ENCODE measurements at regions not wholly inside any gene's neighbourhood (a gene's known extent, or its start where the extent isn't known, plus 50 kb on each side); places are given as distances from the start of the nearest gene placed in this dataset.
"Not testable (repeated sequence)": the region's sequence is repeated elsewhere in the genome, so short reads cannot be mapped to it uniquely, and the experiment has no call there.

GRCh38 chr1:47491341-47491753, 53.5 kb downstream of the FOXD2 start:
- H3K36me3 ChIP-seq (ENCODE audit: insufficient read depth, low read length) = no peaks in the 10 kb centered on the region

DNA sequence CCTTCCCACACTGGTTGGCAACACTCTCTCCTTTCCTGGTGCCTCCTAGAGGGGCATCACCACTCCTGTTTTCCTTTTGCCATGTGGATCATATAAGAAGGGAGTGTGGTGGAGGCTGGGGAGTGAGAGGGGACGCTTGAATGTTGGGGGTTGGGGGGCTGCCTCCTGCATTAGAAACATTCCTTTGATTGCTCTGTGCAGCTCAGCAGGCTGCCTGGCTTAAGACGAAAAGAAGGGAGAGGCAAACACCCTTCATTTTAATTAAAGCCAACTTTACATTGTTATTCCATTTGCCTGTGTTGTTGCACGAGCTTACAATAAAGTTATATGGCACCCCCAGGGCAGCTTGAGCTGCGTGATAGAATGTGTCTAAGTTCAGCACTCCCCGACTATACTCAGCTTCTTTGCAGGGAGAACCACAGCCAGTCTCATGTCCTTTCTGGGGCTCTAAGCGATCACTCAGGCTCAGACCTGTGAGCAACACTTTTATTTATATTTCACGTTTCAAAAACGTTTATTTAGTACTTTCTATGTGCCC, 57.4 kb downstream of the FOXD2 start:
- H2AFZ ChIP-seq (ENCODE audit: low read depth, low read length) = no peak overlapping the region
- H3K27me3 ChIP-seq (ENCODE audit: insufficient read depth, low read length) = peaks cover 9% of the 10 kb centered on the region
- no peaks in the 10 kb centered on the region for H3K4me1 ChIP-seq (ENCODE audit: insufficient read depth, low read length)
- no peaks in the 10 kb centered on the region for H3K9me3 ChIP-seq (ENCODE audit: low read length)
- H3K4me3 ChIP-seq (ENCODE audit: low read length) = no peak overlapping the region
- no peaks in the 10 kb centered on the region for H3K36me3 ChIP-seq (ENCODE audit: insufficient read depth, low read length)

More at GRCh38 chr1:47491341-47491753, 53.5 kb downstream of the FOXD2 start:
- H3K27me3 ChIP-seq (ENCODE audit: insufficient read depth, low read length) = peaks cover 9% of the 10 kb centered on the region
- H3K4me1 ChIP-seq (ENCODE audit: insufficient read depth, low read length) = no peaks in the 10 kb centered on the region
- no peak overlapping the region for H2AFZ ChIP-seq (ENCODE audit: low read depth, low read length)
- no peaks in the 10 kb centered on the region for H3K9me3 ChIP-seq (ENCODE audit: low read length)
- H3K4me3 ChIP-seq (ENCODE audit: low read length) = no peak overlapping the region

GRCh38 chr1:47498551-47498950, 60.7 kb downstream of the FOXD2 start:
- Histone ChIP-seq H3K9me3 (ENCODE audit: low read length) (no peaks in the 10 kb centered on the region), H3K4me1 (ENCODE audit: insufficient read depth, low read length) (no peaks in the 10 kb centered on the region), H3K4me3 (ENCODE audit: low read length) (no peak overlapping the region), H3K36me3 (ENCODE audit: insufficient read depth, low read length) (no peaks in the 10 kb centered on the region), H2AFZ (ENCODE audit: low read depth, low read length) (no peak overlapping the region), H3K27me3 (ENCODE audit: insufficient read depth, low read length) (no peaks in the 10 kb centered on the region)

DNA sequence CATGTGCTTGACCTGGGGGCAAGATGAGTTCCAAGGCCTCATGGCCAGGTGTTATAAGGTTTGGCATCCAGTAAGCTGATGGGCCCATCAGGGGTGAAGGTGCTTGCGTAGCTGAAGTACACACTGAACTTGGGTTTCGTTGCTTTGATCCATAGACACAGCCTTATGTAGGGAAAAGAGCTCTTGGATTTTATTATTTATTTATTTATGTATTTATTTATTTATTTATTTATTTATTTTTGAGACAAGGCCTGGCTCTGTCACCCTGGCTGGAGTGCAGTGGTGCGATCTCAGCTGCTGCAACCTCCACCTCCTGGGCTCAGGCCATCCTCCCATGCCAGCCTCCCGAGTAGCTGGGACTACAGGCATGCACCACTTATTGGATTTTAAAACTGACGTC, 63.2 kb downstream of the FOXD2 start:
- Histone ChIP-seq H3K4me1 (ENCODE audit: insufficient read depth, low read length) (no peaks in the 10 kb centered on the region), H3K9me3 (ENCODE audit: low read length) (no peaks in the 10 kb centered on the region), H3K36me3 (ENCODE audit: insufficient read depth, low read length) (no peaks in the 10 kb centered on the region), H3K4me3 (ENCODE audit: low read length) (no peak overlapping the region), H2AFZ (ENCODE audit: low read depth, low read length) (no peak overlapping the region), H3K27me3 (ENCODE audit: insufficient read depth, low read length) (no peaks in the 10 kb centered on the region)

DNA sequence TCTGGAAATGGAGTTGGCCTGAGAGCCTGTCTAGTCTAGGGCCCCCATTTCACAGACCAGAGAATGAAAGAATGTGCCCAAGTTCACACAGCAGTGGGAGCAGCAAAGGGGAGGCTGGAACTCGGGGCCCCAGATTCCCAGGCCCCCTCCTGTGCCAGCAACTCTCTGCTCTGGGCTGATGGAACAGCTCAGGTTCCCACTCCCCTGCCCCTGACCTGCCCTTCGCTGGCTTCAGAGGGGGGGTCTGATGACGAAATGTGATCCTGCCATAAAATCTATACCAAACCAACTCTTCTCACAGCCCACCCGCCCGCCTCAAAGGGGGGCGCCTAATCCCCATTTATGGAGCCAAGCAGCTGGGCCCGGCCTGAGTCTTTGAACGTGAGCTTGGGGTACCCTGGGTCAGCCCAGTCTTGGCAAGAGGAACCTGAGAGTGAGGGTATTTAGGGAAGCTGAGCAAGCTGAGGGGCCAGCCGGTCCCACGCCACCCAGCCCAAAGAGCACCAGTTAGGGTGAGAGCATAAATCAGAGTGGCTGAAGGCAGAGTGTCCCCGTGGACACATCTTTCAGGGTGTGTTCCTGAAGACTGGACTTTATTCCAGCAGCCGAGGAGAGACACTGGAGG, 65.0 kb downstream of the FOXD2 start:
- Histone ChIP-seq H3K36me3 (ENCODE audit: insufficient read depth, low read length) (no peaks in the 10 kb centered on the region), H2AFZ (ENCODE audit: low read depth, low read length) (no peak overlapping the region), H3K27me3 (ENCODE audit: insufficient read depth, low read length) (peaks cover 17% of the 10 kb centered on the region), H3K4me1 (ENCODE audit: insufficient read depth, low read length) (no peaks in the 10 kb centered on the region), H3K4me3 (ENCODE audit: low read length) (no peak overlapping the region), H3K9me3 (ENCODE audit: low read length) (no peaks in the 10 kb centered on the region)

- not testable (repeated sequence) for H3K4me1 ChIP-seq (ENCODE audit: insufficient read depth, low read length); H3K4me3 ChIP-seq (ENCODE audit: low read length); H3K36me3 ChIP-seq (ENCODE audit: insufficient read depth, low read length); H3K9me3 ChIP-seq (ENCODE audit: low read length); H2AFZ ChIP-seq (ENCODE audit: low read depth, low read length)
- peaks cover 36% of the 10 kb centered on the region for H3K27me3 ChIP-seq (ENCODE audit: insufficient read depth, low read length)
Observed at GRCh38 chr1:47504840-47505239, 67.0 kb downstream of the FOXD2 start.

DNA sequence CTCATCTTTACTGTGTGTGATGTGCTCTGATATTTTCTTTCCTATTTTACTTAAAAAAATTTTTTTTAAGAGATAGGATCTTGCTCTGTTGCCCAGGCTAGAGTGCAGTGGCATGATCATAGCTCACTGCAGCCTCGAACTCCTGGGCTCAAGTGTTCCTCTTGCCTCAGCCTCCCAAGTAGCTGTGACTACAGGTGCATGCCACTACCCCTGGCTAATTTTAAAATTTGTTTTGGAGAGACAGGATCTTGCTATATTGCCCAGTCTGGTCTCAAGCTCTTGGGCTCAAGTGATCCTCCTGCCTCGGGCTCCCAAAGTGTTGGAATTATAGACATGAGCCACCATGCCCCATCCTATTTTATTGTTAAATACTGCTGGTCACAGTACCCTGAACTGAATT, 67.4 kb downstream of the FOXD2 start:
- peaks cover 40% of the 10 kb centered on the region for H3K27me3 ChIP-seq (ENCODE audit: insufficient read depth, low read length)
- no peaks in the 10 kb centered on the region for H3K9me3 ChIP-seq (ENCODE audit: low read length)
- H2AFZ ChIP-seq (ENCODE audit: low read depth, low read length) = no peak overlapping the region
- peaks cover 6% of the 10 kb centered on the region for H3K4me1 ChIP-seq (ENCODE audit: insufficient read depth, low read length)
- H3K36me3 ChIP-seq (ENCODE audit: insufficient read depth, low read length) = no peaks in the 10 kb centered on the region
- H3K4me3 ChIP-seq (ENCODE audit: low read length) = no peak overlapping the region

DNA sequence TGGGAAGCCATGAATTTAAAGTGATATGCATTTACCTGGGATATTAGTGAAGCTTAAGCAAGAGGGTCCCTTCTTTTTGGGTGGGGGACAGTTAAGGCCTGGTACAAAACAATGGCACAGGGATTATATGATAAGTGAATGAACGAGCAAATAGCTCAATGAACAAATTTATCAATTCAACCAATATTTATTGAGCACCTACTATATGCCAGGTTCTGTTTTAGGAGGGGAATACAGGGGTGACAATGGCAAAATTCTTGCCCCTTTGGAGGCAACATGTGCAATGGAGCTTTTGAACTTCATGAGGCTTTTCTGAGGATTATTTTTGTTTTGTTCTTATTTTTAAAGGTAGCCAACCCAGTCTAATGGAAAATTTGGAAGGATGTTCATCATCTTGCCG, 68.2 kb downstream of the FOXD2 start:
- Histone ChIP-seq H3K27me3 (ENCODE audit: insufficient read depth, low read length) (peaks cover 47% of the 10 kb centered on the region), H3K4me1 (ENCODE audit: insufficient read depth, low read length) (peaks cover 6% of the 10 kb centered on the region), H3K9me3 (ENCODE audit: low read length) (no peaks in the 10 kb centered on the region), H2AFZ (ENCODE audit: low read depth, low read length) (no peak overlapping the region), H3K4me3 (ENCODE audit: low read length) (no peak overlapping the region), H3K36me3 (ENCODE audit: insufficient read depth, low read length) (no peaks in the 10 kb centered on the region)

DNA sequence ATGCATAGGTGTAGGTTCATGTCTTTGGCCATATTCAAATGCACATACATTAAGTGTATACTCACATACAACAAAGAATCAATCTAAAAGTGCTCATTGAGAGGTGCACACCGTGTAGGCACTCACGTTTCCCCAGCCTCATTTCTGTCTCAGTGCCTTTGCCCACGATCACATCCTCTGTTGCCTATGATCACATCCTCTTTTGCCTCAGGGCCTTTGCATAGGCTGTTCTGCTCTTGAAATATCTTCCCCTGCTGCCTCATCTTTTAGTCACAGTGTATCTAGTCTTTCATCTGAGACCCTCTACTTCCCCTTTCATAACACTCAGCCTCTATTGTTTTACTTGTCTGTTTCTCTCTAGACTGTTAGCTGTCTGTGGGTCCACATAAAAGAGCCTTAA, 69.3 kb downstream of the FOXD2 start:
- Histone ChIP-seq H3K4me3 (ENCODE audit: low read length) (no peak overlapping the region), H3K27me3 (ENCODE audit: insufficient read depth, low read length) (peaks cover 53% of the 10 kb centered on the region), H2AFZ (ENCODE audit: low read depth, low read length) (no peak overlapping the region), H3K9me3 (ENCODE audit: low read length) (no peaks in the 10 kb centered on the region), H3K4me1 (ENCODE audit: insufficient read depth, low read length) (peaks cover 6% of the 10 kb centered on the region), H3K36me3 (ENCODE audit: insufficient read depth, low read length) (no peaks in the 10 kb centered on the region)

GRCh38 chr1:47507881-47508701, 70.2 kb downstream of the FOXD2 start:
- H3K4me1 ChIP-seq (ENCODE audit: insufficient read depth, low read length) = peaks cover 6% of the 10 kb centered on the region
- H3K4me3 ChIP-seq (ENCODE audit: low read length) = peak overlapping the region; percentile 24
- no peaks in the 10 kb centered on the region for H3K36me3 ChIP-seq (ENCODE audit: insufficient read depth, low read length)
- peaks cover 57% of the 10 kb centered on the region for H3K27me3 ChIP-seq (ENCODE audit: insufficient read depth, low read length)
- no peaks in the 10 kb centered on the region for H3K9me3 ChIP-seq (ENCODE audit: low read length)
- H2AFZ ChIP-seq (ENCODE audit: low read depth, low read length) = peak overlapping the region; percentile 82

GRCh38 chr1:47508702-47509431, 71.0 kb downstream of the FOXD2 start:
- H2AFZ ChIP-seq (ENCODE audit: low read depth, low read length) = peak overlapping the region; percentile 82
- H3K27me3 ChIP-seq (ENCODE audit: insufficient read depth, low read length) = peaks cover 57% of the 10 kb centered on the region
- H3K9me3 ChIP-seq (ENCODE audit: low read length) = no peaks in the 10 kb centered on the region
- no peaks in the 10 kb centered on the region for H3K36me3 ChIP-seq (ENCODE audit: insufficient read depth, low read length)
- H3K4me1 ChIP-seq (ENCODE audit: insufficient read depth, low read length) = peaks cover 6% of the 10 kb centered on the region
- H3K4me3 ChIP-seq (ENCODE audit: low read length) = peak overlapping the region; percentile 24

- Histone ChIP-seq H3K9me3 (ENCODE audit: low read length) (no peaks in the 10 kb centered on the region), H2AFZ (ENCODE audit: low read depth, low read length) (no peak overlapping the region), H3K27me3 (ENCODE audit: insufficient read depth, low read length) (peaks cover 57% of the 10 kb centered on the region), H3K4me3 (ENCODE audit: low read length) (no peak overlapping the region), H3K4me1 (ENCODE audit: insufficient read depth, low read length) (peaks cover 6% of the 10 kb centered on the region), H3K36me3 (ENCODE audit: insufficient read depth, low read length) (no peaks in the 10 kb centered on the region)
Observed at GRCh38 chr1:47510282-47510811, 72.5 kb downstream of the FOXD2 start.

GRCh38 chr1:47511825-47512224, 74.0 kb downstream of the FOXD2 start:
- no peaks in the 10 kb centered on the region for H3K36me3 ChIP-seq (ENCODE audit: insufficient read depth, low read length)
- H3K27me3 ChIP-seq (ENCODE audit: insufficient read depth, low read length) = peaks cover 51% of the 10 kb centered on the region

More at GRCh38 chr1:47511825-47512224, 74.0 kb downstream of the FOXD2 start:
- H3K4me1 ChIP-seq (ENCODE audit: insufficient read depth, low read length) = peaks cover 6% of the 10 kb centered on the region
- H3K9me3 ChIP-seq (ENCODE audit: low read length) = no peaks in the 10 kb centered on the region
- H2AFZ ChIP-seq (ENCODE audit: low read depth, low read length) = no peak overlapping the region
- H3K4me3 ChIP-seq (ENCODE audit: low read length) = no peak overlapping the region
